Pons (tissue), 1 donor: ENCODE measurements at regions not wholly inside any gene's neighbourhood (a gene's known extent, or its start where the extent isn't known, plus 50 kb on each side); places are given as distances from the start of the nearest gene placed in this dataset.
"Not testable (repeated sequence)": the region's sequence is repeated elsewhere in the genome, so short reads cannot be mapped to it uniquely, and the experiment has no call there.

Source experiments
- DNase-seq: peaks from one replicate; pipeline ENCODE4 v3.0.0-alpha.2; 2016; ENCODE audit warnings: low spot score

GRCh38 chr2:43146083-43146482 is 80.3 kb downstream of the ZFP36L2 start:
- DNase-seq, result no peak

- DNase-seq, result no peak
Measured at GRCh38 chr2:43144263-43144662, 82.1 kb downstream of the ZFP36L2 start.

- DNase-seq, result no peak
Measured at GRCh38 chr2:43143756-43144155, 82.7 kb downstream of the ZFP36L2 start.

- no peak for DNase-seq
Measured at GRCh38 chr2:43142921-43143438, 83.4 kb downstream of the ZFP36L2 start.

GRCh38 chr2:43141636-43142151 is 84.7 kb downstream of the ZFP36L2 start:
- not testable (repeated sequence) for DNase-seq

GRCh38 chr2:43139996-43140621 is 86.3 kb downstream of the ZFP36L2 start:
- no peak for DNase-seq

- no peak for DNase-seq
Measured at GRCh38 chr2:43139501-43139900, 86.9 kb downstream of the ZFP36L2 start.

- no peak for DNase-seq
Measured at GRCh38 chr2:43138441-43138840, 88.0 kb downstream of the ZFP36L2 start.

GRCh38 chr2:43136876-43137275 is 89.5 kb downstream of the ZFP36L2 start:
- no peak for DNase-seq

GRCh38 chr2:43136011-43136799 is 90.2 kb downstream of the ZFP36L2 start:
- DNase-seq, result no peak

- no peak for DNase-seq
Measured at GRCh38 chr2:43135583-43135982, 90.8 kb downstream of the ZFP36L2 start.

GRCh38 chr2:43134571-43134889 is 91.9 kb downstream of the ZFP36L2 start:
- DNase-seq, result no peak

- DNase-seq, result peak; percentile 87
Measured at GRCh38 chr2:43133708-43134570, 92.5 kb downstream of the ZFP36L2 start.

- no peak for DNase-seq
Measured at GRCh38 chr2:43133336-43133707, 93.1 kb downstream of the ZFP36L2 start.

- DNase-seq, result no peak
Measured at GRCh38 chr2:43132683-43133301, 93.6 kb downstream of the ZFP36L2 start.

- no peak for DNase-seq
Measured at GRCh38 chr2:43131890-43132682, 94.3 kb downstream of the ZFP36L2 start.

GRCh38 chr2:43131051-43131889 is 95.1 kb downstream of the ZFP36L2 start:
- peak; percentile 63 for DNase-seq

- no peak for DNase-seq
Measured at GRCh38 chr2:43130548-43130875, 95.9 kb downstream of the ZFP36L2 start.

- peak; percentile 56 for DNase-seq
Measured at GRCh38 chr2:43129676-43130547, 96.5 kb downstream of the ZFP36L2 start.
